ENCODE measurements at regions not wholly inside any gene's neighbourhood (a gene's known extent, or its start where the extent isn't known, plus 50 kb on each side); places are given as distances from the start of the nearest gene placed in this dataset.

GRCh38 chr3:106882297-106882696 lies 494.9 kb upstream of the CCDC54 start:
- TF ChIP-seq EP300 (IDR thresholded peaks at IDR 0.05) (no peak), CTCF (IDR thresholded peaks at IDR 0.05) (no peak), POLR2A (IDR thresholded peaks at IDR 0.05) (no peak)

All from upper lobe of left lung (tissue), 4 donors.